Activated CD4-positive, CD25-positive, alpha-beta regulatory T cell treated with anti-CD3 and anti-CD28 coated beads, Interleukin-2, amount 50 U/mL, for 16 hours (primary cell): ENCODE measurements at regions not wholly inside any gene's neighbourhood (a gene's known extent, or its start where the extent isn't known, plus 50 kb on each side); places are given as distances from the start of the nearest gene placed in this dataset.
"Not testable (repeated sequence)": the region's sequence is repeated elsewhere in the genome, so short reads cannot be mapped to it uniquely, and the experiment has no call there.

Source experiments
- DNase-seq: peaks from one replicate; pipeline ENCODE4 v3.0.0-alpha.2; 2020; ENCODE audit warnings: low read depth, low spot score

DNA sequence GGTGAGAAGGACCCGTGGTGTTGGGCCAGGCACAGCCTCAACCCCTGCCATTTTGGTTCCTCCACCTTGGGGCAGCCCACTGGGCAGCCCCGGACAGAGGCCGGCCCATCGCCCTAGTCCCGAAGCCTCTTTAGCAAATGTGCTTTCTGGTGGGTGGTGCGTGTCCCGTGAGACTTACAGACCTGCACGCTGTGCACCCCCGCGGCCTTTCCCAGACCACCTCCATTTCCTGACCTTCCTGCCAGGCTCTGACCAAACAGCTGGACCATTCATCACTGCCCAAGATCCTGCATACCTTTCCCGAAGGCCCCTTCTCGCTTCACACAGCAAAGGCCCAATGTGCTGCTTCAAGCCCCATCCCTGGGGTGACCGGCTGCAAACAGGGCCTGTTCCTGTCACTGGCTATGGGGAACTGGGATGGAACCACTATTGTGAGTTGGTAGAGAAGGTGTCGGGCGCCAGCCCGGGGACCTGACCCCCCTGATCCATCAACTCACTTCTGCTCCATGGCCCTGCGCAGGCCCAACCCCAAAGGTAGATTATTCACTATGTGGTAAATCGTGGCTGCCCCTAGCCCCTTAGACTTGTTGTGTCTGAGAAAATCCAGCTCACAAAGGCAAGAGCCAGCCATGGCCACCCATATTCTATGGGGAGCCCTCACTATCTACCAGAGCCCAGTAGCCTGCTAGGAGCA is 341.0 kb downstream of the EIPR1 start:
- DNase-seq, result no peak

- DNase-seq, result no peak
These were observed 342.1 kb downstream of the EIPR1 start for GRCh38 chr2:3035385-3036050.

GRCh38 chr2:3034856-3035255 is 342.8 kb downstream of the EIPR1 start:
- no peak for DNase-seq

GRCh38 chr2:3034396-3034795 is 343.2 kb downstream of the EIPR1 start:
- DNase-seq, result no peak

DNA sequence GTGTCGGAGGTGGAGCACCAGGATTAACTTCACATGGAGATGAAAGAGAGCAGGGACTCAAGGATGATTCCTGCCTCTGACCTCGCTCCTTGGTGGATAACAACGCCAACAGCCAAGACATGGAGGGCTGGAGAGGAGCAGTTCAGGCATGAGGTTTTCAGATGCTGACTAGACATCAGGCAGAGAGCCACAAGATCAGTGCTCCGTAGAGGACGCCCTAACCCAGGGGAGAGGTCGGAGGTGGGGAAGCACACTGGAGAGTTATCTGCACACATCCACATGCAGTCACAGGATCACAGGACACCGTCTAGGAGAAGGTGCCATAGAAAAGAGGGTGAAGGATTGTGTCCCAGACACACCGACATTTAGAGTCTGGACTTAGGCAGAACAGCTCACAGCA is 344.3 kb downstream of the EIPR1 start:
- no peak for DNase-seq

GRCh38 chr2:3030791-3031190 is 346.8 kb downstream of the EIPR1 start:
- not testable (repeated sequence) for DNase-seq

DNA sequence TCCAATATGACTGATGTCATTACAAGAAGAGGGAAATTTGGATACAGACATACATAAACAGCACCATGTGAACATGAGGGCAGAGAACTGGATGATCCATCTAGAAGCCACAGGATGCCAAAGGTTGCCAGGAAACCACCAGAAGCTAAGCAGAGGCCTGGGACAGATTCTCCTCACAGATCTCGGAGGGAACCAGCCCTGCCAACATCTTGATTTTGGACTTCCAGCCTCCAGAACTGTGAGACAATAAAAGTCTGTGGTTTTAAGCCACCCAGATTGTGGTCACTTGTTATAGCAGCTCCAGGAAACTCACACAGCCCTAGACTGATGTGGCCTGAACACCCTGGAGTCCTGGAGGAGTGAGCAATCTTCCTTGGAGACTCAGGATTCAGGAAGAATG is 351.6 kb downstream of the EIPR1 start:
- no peak for DNase-seq

DNA sequence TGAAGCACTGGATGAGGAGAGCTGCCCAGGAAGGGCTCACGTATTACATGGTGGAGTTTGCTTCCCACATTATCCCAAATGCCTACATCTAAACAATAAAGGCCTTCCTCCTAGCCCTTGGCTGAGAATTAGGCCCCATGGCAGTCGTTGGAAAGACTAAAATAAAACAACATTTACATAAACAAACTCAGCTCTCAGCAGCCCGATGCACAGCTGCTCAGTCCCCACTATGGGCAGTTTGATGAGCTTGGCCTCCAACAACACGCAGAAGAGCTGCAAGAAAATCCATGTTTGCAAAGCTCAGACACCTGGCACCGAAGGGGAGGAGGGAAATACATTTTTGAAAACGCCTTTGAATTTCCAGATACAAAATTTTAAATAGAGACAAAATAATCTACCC is 352.4 kb downstream of the EIPR1 start:
- DNase-seq, result no peak

GRCh38 chr2:3024401-3024935 is 353.1 kb downstream of the EIPR1 start:
- no peak for DNase-seq

DNA sequence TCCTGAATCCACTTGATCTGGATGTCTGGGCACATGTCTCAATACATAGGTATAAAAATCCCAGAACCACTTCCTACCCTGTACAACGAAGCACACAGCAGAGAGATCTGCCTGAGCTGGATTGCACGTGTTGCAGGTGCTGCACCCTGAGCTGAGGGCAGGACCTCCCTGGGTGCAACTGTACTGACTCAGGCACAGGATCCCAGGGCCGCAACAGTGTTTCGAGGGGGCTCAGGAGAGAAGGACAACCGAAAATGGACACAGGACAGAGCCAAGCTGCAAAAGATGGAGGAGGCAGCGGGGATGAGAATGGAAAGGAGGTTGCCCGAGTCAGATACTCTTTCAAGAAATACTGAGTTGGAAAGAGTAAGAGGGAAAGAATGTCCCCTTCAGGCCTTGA is 354.1 kb downstream of the EIPR1 start:
- DNase-seq, result no peak

DNA sequence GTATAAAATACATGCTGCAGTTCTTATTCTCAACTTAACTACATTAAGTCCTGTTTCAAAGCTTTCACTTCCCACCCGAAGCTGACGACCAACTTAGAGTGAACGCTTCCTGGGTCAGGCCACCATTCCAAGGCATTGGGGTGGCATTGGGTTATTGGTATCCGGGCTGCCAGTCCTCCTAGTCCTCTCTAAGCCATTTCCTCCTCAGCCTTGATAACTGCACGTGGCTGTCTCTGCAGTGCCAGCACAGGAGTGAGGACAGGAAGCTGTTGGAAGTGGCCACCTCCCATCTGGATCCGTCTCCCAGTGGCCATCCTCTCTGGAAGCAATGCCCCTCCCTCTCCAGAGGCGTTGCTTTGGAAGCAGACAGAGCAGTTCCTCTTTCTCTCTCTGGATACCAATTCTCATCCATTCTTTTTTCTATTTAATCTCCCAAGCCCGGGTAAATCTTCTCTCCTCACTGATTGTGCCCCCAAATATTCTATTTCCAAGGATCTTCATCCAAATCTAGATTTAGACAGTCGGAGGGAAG is 354.7 kb downstream of the EIPR1 start:
- no peak for DNase-seq

GRCh38 chr2:3021720-3022119 is 355.9 kb downstream of the EIPR1 start:
- no peak for DNase-seq

DNA sequence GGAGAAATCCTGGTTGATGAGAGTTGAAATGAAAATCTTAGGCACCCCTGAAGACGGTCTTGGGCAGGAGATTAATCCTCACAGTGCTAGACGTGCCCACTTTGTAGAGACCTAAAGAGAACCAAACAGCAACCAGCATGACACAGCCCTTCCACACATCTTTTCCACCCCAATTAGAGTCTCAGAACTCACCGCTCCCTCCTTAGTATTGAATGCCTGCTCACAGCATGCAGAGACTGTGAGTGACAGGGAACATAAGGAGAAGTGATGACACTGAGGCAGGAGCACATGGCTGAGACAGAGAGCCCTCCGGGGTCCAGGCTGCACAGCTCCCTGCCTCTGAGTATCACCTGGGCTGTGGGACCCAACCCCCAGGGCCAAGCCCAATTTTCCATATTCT is 367.6 kb downstream of the EIPR1 start:
- no peak for DNase-seq

GRCh38 chr2:3009483-3009882 is 368.1 kb downstream of the EIPR1 start:
- DNase-seq, result no peak

GRCh38 chr2:3009005-3009404 is 368.6 kb downstream of the EIPR1 start:
- DNase-seq, result no peak

DNA sequence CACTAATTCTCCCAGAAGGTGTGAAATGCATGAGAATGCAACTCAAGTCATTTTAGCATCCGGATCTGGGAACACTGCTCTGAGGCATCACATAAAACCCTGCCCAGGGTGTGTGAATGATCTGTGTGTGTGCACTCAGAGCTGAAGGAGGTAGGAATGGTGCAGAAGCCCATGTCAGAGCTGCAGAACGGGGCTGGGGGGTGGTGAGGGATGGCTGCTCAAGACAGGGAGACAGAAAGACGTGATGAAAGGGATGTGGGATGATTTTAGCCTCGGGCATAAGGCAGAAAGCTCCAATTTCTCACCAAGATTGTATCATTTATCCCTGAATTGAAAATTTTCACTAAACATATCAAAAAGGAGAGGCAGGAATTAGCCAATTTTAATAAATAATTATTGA is 369.1 kb downstream of the EIPR1 start:
- DNase-seq, result no peak

- no peak for DNase-seq
These were observed 370.5 kb downstream of the EIPR1 start for GRCh38 chr2:3007135-3007534.

DNA sequence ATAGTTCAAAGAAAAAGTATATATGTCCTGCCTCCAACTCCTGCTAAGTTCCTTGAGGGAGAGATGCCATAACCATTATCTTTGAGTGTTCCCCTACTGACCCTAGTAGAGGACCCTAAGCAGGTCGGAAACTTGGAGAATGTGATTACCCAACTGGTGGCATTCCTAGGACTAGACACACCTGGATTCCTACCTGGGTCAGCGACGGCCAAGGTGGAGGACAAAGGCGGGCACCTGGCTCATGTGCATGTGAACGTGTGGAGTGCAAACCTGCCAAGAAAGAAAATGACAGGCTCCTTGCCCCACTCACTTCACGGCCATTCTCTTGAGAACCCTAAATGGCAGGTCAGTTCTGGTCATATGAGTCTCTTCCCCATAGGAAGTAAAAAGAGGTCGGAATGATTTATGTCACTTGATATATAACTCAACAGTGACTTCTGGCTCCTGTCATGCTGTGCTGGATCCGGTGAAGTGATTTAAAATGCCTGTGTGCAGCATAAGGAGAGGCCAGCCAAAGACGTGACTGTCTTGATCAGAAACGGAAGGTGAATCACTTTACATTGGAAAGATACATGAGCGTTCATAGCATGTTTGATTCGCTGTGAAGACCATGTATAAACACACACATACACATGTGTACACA is 371.6 kb downstream of the EIPR1 start:
- DNase-seq, result no peak

DNA sequence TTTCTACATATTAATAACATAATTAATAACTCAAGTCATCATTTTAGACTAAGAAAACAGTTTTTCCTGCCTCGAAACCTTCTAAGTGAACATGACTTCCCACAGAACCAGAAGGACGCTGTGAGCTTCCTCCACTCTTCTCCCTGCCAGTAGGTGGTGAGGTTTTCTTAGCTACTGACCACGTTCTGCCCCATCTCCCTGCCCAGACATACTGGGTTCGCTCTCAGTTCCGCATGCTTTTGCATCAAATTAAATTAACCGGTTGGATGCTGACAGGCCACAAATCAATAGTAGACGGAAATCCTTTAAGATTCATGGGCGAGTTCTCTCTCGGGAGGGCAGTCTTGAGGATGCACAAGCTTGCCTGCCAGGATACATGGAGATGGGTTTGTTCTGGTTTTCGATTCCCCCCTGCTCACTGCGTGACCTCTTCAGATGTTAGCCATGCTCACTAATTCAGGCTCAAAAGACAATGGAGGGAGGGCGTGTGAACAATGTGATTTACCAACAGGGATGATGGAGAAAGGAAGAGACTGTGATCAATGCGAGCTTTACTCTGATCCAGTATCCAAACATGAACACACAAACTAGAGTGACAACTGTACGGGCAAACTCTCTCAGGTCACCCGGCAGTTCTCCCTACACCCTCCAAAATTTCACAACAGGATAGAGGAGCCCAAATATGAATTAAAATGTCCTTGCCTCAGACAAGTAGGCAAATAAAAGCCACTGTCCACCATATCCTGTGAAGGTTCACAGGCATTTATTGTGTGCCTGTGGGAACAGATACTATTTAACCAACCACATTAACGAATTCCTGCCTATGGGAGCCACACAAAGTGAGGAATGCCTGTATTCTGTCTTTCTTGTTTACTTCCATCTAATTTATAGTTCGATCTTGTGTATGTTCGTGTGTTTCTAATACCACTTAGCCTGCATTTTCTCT is 375.7 kb downstream of the EIPR1 start:
- DNase-seq, result no peak

DNA sequence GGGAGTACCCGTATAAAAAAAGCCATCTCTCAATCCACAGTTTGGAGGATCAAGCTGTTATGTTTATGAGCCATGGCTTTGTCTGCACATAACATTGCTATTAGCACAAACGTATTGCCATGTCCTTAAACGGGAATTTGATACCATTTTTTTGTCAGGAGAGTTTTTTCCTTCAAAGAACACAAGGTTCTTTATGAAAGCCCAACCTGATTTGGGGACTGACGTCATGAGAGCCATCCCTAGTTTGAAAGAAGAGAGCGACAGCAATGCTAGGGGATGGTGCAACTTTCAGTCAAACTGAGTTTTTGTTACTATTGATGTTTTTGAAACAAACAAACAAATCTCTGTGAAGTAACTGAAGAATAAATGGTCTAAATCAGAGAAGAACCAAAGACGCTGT is 376.6 kb downstream of the EIPR1 start:
- no peak for DNase-seq

DNA sequence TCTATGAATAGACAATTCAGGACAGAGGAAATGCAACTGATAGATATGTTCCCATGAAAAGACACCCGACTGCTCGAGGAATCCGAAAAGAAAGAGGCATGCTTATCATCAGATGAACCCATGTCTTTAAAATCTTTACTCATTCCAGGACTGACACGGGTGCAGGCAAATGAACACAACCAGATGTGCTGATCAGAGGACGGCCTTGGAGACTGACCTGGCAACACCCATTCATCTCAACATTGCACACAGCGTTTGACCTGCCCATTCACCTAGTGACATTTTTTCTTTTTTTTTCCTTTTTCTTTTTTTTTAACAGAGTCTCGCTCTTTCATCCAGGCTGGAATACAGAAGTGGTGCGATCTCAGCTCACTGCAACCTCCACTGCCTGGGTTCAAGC is 377.5 kb downstream of the EIPR1 start:
- no peak for DNase-seq
